HepG2 (cell line): ENCODE measurements at regions not wholly inside any gene's neighbourhood (a gene's known extent, or its start where the extent isn't known, plus 50 kb on each side); places are given as distances from the start of the nearest gene placed in this dataset.

Source experiments
- ATAC-seq: fragments of 200-7000 bp; cut with Tn5 transposase; 3 replicates; pipeline ENCODE4 v1.9.1; 2020; ENCODE audit warnings: mild to moderate bottlenecking, moderate library complexity
- BruUV-seq: library from RNA; stranded (reverse); fragments of 400-500 nt; replicated peaks from 2 replicates; lab custom pipeline; 2021; lab: Mats Ljungman, UMichigan
- CTCF ChIA-PET: fragments of 300-600 bp; formaldehyde crosslinking; extraction: SDS; loops from one replicate; lab custom pipeline; 2021; ENCODE audit warnings: low total read pairs, inconsistent platforms, low intra/inter-chr PET ratio; lab: Yijun Ruan, JAX
- POLR2A ChIA-PET: fragments of 350-600 bp; sonication (Branson Sonifier 250); formaldehyde crosslinking; loops from one replicate; lab custom pipeline; 2020; ENCODE audit warnings: antibody characterized with exemption, inconsistent platforms; lab: Yijun Ruan, JAX
- DNase-seq: peaks from one replicate; pipeline ENCODE4 v3.0.0-alpha.2; 2015; ENCODE audit warnings: low spot score
- FAIRE-seq: peaks from 3 replicates; lab custom pipeline; 2011; peaks lifted over from hg19 to GRCh38; lab: Jason Lieb, UNC
- H2AFZ ChIP-seq: one replicate; pipeline ENCODE4 v1.6.1; 2011; ENCODE audit warnings: low read length, inconsistent platforms
- H3K27ac ChIP-seq: fragments of 300-600 bp; 3 replicates; pipeline ENCODE4 v1.8.0; 2011; ENCODE audit warnings: mixed run types, mild to moderate bottlenecking, mixed read lengths, low read length, inconsistent platforms; ENCODE audit not compliant: insufficient read depth; ENCODE audit errors: extremely low read length
- H3K27me3 ChIP-seq, 2 experiments: fragments of 200-600 bp in 1 of 2; 2 replicates in 1 of 2; 3 replicates in 1 of 2; pipeline versions ENCODE4 v1.6.0 to v1.8.0; 2011; ENCODE audit warnings: low read length in 2 of 2, mild to moderate bottlenecking in 2 of 2, moderate library complexity in 2 of 2, inconsistent platforms in 1 of 2; ENCODE audit not compliant: insufficient read depth in 2 of 2, control insufficient read depth in 1 of 2
- H3K36me3 ChIP-seq, 2 experiments: fragments of 200-600 bp in 1 of 2; replicated peaks in 1 of 2; 2 replicates in 1 of 2; 3 replicates in 1 of 2; pipeline versions ENCODE4 v1.5.1 to v1.8.0; 2011; ENCODE audit warnings: low read length in 2 of 2, inconsistent platforms in 1 of 2; ENCODE audit not compliant: insufficient read depth in 2 of 2, control insufficient read depth in 1 of 2
- H3K4me1 ChIP-seq: 2 replicates; pipeline ENCODE4 v1.5.1; 2012; ENCODE audit warnings: low read length, inconsistent platforms; ENCODE audit not compliant: insufficient read depth
- H3K4me2 ChIP-seq: 2 replicates; pipeline ENCODE4 v1.6.0; 2011; ENCODE audit warnings: low read depth, low read length, inconsistent platforms
- H3K4me3 ChIP-seq, 3 experiments: fragments of 200-600 bp in 1 of 3; sonication (generic), shearing (Covaris generic) in 1 of 3; replicated peaks in 1 of 3; 2 replicates each; pipeline ENCODE4 v1.5.1; 2011 to 2016; ENCODE audit warnings: low read length in 3 of 3, inconsistent platforms in 2 of 3, low read depth in 2 of 3, mild to moderate bottlenecking in 2 of 3, control low read depth in 1 of 3, mixed read lengths in 1 of 3; ENCODE audit not compliant: insufficient read depth in 1 of 3
- H3K79me2 ChIP-seq: one replicate; pipeline ENCODE4 v1.6.1; 2011; ENCODE audit warnings: low read length, inconsistent platforms; ENCODE audit not compliant: insufficient read depth
- H3K9ac ChIP-seq: 2 replicates; pipeline ENCODE4 v1.6.0; 2011; ENCODE audit warnings: mild to moderate bottlenecking, low read depth, low read length, inconsistent platforms; ENCODE audit not compliant: insufficient read depth
- H3K9me3 ChIP-seq: 2 replicates; pipeline ENCODE4 v1.5.1; 2012; ENCODE audit warnings: mild to moderate bottlenecking, low read length
- H4K20me1 ChIP-seq: 2 replicates; pipeline ENCODE4 v1.6.0; 2011; ENCODE audit warnings: inconsistent platforms, mild to moderate bottlenecking, low read length, moderate library complexity; ENCODE audit not compliant: insufficient read depth
- ARNTL ChIP-seq: sonication (generic); formaldehyde crosslinking; IDR thresholded peaks from 2 replicates; pipeline ENCODE4 v1.4.0; 2020; ENCODE audit warnings: mild to moderate bottlenecking, missing genetic modification reagents
- CHD4 ChIP-seq: fragments of 200-600 bp; sonication (generic); IDR thresholded peaks from 2 replicates; pipeline ENCODE4 v1.7.0; 2017; ENCODE audit warnings: mild to moderate bottlenecking, low read length, borderline replicate concordance
- KAT7 ChIP-seq: IDR thresholded peaks from 2 replicates; pipeline ENCODE4 v1.6.1; 2018; ENCODE audit warnings: borderline replicate concordance, missing compliant biosample characterization
- PREB ChIP-seq: sonication (generic); formaldehyde crosslinking; IDR thresholded peaks from 2 replicates; pipeline ENCODE4 v1.4.0; 2020; ENCODE audit warnings: missing genetic modification reagents
- RAD51 ChIP-seq: fragments of 450-650 bp; IDR thresholded peaks from 2 replicates; pipeline ENCODE4 v1.6.1; 2016; ENCODE audit warnings: borderline replicate concordance
- SNAPC2 ChIP-seq: sonication (generic); formaldehyde crosslinking; IDR thresholded peaks from 2 replicates; pipeline ENCODE4 v1.8.1; 2022; ENCODE audit warnings: mild to moderate bottlenecking, missing genetic modification reagents
- SRY ChIP-seq: sonication (generic); formaldehyde crosslinking; IDR thresholded peaks from 2 replicates; pipeline ENCODE4 v1.8.0; 2022; ENCODE audit warnings: mild to moderate bottlenecking, missing genetic modification reagents
- ZBTB42 ChIP-seq: sonication (generic); formaldehyde crosslinking; IDR thresholded peaks from 2 replicates; pipeline ENCODE4 v1.5.0; 2020; ENCODE audit warnings: mild to moderate bottlenecking, missing genetic modification reagents
- ZHX2 ChIP-seq, 2 experiments: sonication (generic) in 1 of 2; formaldehyde crosslinking in 1 of 2; IDR thresholded peaks; 2 replicates each; pipeline versions ENCODE4 v1.6.1 to v1.9.0; 2014 to 2022; ENCODE audit warnings: antibody characterized with exemption in 1 of 2, borderline replicate concordance in 1 of 2, inconsistent platforms in 1 of 2, low read depth in 1 of 2, missing genetic modification reagents in 1 of 2
- ZNF431 ChIP-seq: sonication (generic); formaldehyde crosslinking; IDR thresholded peaks from 2 replicates; pipeline ENCODE4 v1.9.0; 2022; ENCODE audit warnings: missing genetic modification reagents, low read depth, mild to moderate bottlenecking, borderline replicate concordance
- ZNF724P ChIP-seq: sonication (generic); formaldehyde crosslinking; IDR thresholded peaks from 2 replicates; pipeline ENCODE4 v1.8.0; 2022; ENCODE audit warnings: missing genetic modification reagents, borderline replicate concordance
- ZSCAN21 ChIP-seq: sonication (generic); formaldehyde crosslinking; IDR thresholded peaks from 2 replicates; pipeline ENCODE4 v1.8.0; 2022; ENCODE audit warnings: mild to moderate bottlenecking, missing genetic modification reagents, moderate library complexity, borderline replicate concordance
- WGBS: methylation state at CpG from one replicate; pipeline ENCODE4 v1.1.6; 2017; ENCODE audit warnings: low lambda C conversion rate; 5-methylcytosine and 5-hydroxymethylcytosine counted together
- in situ Hi-C: cut with HindIII; loops from 2 replicates; pipeline ENCODE4 v1.10.0; 2017; ENCODE audit warnings: low pct_unique_long_range_greater_than_20kb; ENCODE audit not compliant: extremely low pct_ligation_motif_present
- intact Hi-C: fragments of 100-400 bp; cut with micrococcal nuclease; formaldehyde crosslinking; loops from one replicate; pipeline ENCODE4 v1.10.0; 2022; ENCODE audit not compliant: unreplicated experiment
- TF ChIP-seq, protein P1 (sequence below): sonication (generic); formaldehyde crosslinking; IDR thresholded peaks from 2 replicates; pipeline ENCODE4 v1.8.0; 2022; ENCODE audit warnings: missing genetic modification reagents, mild to moderate bottlenecking, borderline replicate concordance
- TF ChIP-seq, protein P2 (sequence below): IDR thresholded peaks from 2 replicates; pipeline ENCODE4 v1.6.1; 2016; ENCODE audit warnings: missing compliant biosample characterization, missing genetic modification reagents, borderline replicate concordance

DNA sequence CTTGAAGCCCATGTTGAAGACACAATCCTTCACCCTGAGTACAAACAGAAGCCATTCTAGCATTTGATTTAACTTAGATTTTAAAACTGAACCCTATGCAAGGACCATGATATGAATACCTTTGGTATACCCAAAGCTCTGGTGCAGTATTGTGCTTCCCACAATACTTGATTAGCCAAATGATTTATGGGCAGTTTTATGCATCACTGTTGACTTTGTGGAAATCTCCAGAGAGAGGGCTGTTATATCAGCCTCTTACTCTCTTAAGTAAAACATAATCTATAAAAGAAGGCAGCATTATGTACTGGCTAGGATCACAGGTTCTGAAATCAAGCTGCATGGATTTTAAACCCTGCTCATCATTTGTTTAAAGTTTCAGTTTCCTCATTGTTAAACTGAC lies 762.8 kb downstream of the EFNA5 start (continued):
- TF ChIP-seq ZHX2 (IDR thresholded peaks at IDR 0.05; ENCODE audit: low read depth) (no peak), ZHX2 (CRISPR knock-in tag; IDR thresholded peaks at IDR 0.05; ENCODE audit: borderline replicate concordance) (no peak), CHD4 (no peak), SRY (CRISPR knock-in tag) (no peak), SNAPC2 (no peak), ZBTB42 (CRISPR knock-in tag) (no peak)

- WGBS = 3% methylated on average over 2 of the region's 2 CpGs
- BruUV-seq = no TSS peak
- H3K4me3 ChIP-seq = no peak overlapping the region
- in situ Hi-C loops = no loop called here
- no peaks in the 10 kb centered on the region for H3K4me1 ChIP-seq
- no peaks in the 10 kb centered on the region for H3K36me3 ChIP-seq
- ATAC-seq = no peak
- H4K20me1 ChIP-seq = no peaks in the 10 kb centered on the region
- intact Hi-C loops = no loop called here
- no peak overlapping the region for H2AFZ ChIP-seq
- no peak overlapping the region for H3K4me2 ChIP-seq
- TF ChIP-seq, protein P1, sequence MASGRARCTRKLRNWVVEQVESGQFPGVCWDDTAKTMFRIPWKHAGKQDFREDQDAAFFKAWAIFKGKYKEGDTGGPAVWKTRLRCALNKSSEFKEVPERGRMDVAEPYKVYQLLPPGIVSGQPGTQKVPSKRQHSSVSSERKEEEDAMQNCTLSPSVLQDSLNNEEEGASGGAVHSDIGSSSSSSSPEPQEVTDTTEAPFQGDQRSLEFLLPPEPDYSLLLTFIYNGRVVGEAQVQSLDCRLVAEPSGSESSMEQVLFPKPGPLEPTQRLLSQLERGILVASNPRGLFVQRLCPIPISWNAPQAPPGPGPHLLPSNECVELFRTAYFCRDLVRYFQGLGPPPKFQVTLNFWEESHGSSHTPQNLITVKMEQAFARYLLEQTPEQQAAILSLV = no peak
- no peak for TF ChIP-seq ZSCAN21 (CRISPR knock-in tag)
- no peak for TF ChIP-seq ZNF431 (CRISPR knock-in tag)
- no peak for TF ChIP-seq RAD51
- no peak for TF ChIP-seq ARNTL (CRISPR knock-in tag)
- TF ChIP-seq ZNF724P (CRISPR knock-in tag) = no peak
- no peak for TF ChIP-seq KAT7 (CRISPR knock-in tag)
- no peak for TF ChIP-seq PREB (CRISPR knock-in tag)
- TF ChIP-seq, protein P2, sequence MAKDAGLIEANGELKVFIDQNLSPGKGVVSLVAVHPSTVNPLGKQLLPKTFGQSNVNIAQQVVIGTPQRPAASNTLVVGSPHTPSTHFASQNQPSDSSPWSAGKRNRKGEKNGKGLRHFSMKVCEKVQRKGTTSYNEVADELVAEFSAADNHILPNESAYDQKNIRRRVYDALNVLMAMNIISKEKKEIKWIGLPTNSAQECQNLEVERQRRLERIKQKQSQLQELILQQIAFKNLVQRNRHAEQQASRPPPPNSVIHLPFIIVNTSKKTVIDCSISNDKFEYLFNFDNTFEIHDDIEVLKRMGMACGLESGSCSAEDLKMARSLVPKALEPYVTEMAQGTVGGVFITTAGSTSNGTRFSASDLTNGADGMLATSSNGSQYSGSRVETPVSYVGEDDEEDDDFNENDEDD (CRISPR knock-in tag) = no peak
- no peaks in the 10 kb centered on the region for H3K9me3 ChIP-seq
- no peak overlapping the region for H3K9ac ChIP-seq
- H3K79me2 ChIP-seq = no peaks in the 10 kb centered on the region
- ChIA-PET POLR2A (no interaction called here), CTCF (no interaction called here)
- no peak for FAIRE-seq
- no peak overlapping the region for H3K27ac ChIP-seq
- DNase-seq = no peak
- no peaks in the 10 kb centered on the region for H3K27me3 ChIP-seq
Measured at GRCh38 chr5:106906199-106906598, 764.5 kb downstream of the EFNA5 start.
